ENCODE measurements at regions not wholly inside any gene's neighbourhood (a gene's known extent, or its start where the extent isn't known, plus 50 kb on each side); places are given as distances from the start of the nearest gene placed in this dataset.

GRCh38 chr10:3931901-3932300 lies 146.9 kb upstream of the KLF6 start:
- Histone ChIP-seq H3K9me3 (no peaks in the 10 kb centered on the region), H3K4me3 (no peak overlapping the region), H3K4me1 (peaks cover 22% of the 10 kb centered on the region), H3K27me3 (no peaks in the 10 kb centered on the region), H3K36me3 (no peaks in the 10 kb centered on the region), H3K27ac (no peak overlapping the region)
- no peak for TF ChIP-seq EP300 (IDR thresholded peaks at IDR 0.05)
- no peak for DNase-seq (ENCODE audit: low spot score in 2 of 2)
- WGBS: 96% methylated on average over 7 of the region's 7 CpGs

- Histone ChIP-seq H3K27ac (no peak overlapping the region), H3K36me3 (no peaks in the 10 kb centered on the region), H3K4me1 (peaks cover 18% of the 10 kb centered on the region), H3K4me3 (no peak overlapping the region), H3K27me3 (no peaks in the 10 kb centered on the region), H3K9me3 (no peaks in the 10 kb centered on the region)
- no peak for DNase-seq (ENCODE audit: low spot score in 2 of 2)
- TF ChIP-seq POLR2AphosphoS5 (IDR thresholded peaks at IDR 0.05) (no peak), EP300 (IDR thresholded peaks at IDR 0.05) (no peak), CTCF (IDR thresholded peaks at IDR 0.05) (no peak)
- WGBS: 80% methylated on average over 6 of the region's 6 CpGs
Observed at GRCh38 chr10:3931224-3931623, 146.2 kb upstream of the KLF6 start.

- WGBS: 96% methylated on average over 2 of the region's 2 CpGs
- no peak for DNase-seq (ENCODE audit: low spot score in 2 of 2)
Observed at GRCh38 chr10:3928569-3928968, 143.6 kb upstream of the KLF6 start.

GRCh38 chr10:3928078-3928477 lies 143.1 kb upstream of the KLF6 start:
- 68% methylated on average over 3 of the region's 3 CpGs for WGBS
- no peak for DNase-seq (ENCODE audit: low spot score in 2 of 2)
- TF ChIP-seq POLR2AphosphoS5 (IDR thresholded peaks at IDR 0.05) (no peak), EP300 (IDR thresholded peaks at IDR 0.05) (no peak), POLR2A (IDR thresholded peaks at IDR 0.05) (no peak), CTCF (IDR thresholded peaks at IDR 0.05) (no peak)

More at GRCh38 chr10:3928569-3928968, 143.6 kb upstream of the KLF6 start:
- Histone ChIP-seq H3K4me1 (no peaks in the 10 kb centered on the region), H3K9me3 (no peaks in the 10 kb centered on the region), H3K27me3 (no peaks in the 10 kb centered on the region), H3K4me3 (no peak overlapping the region), H3K27ac (no peak overlapping the region), H3K36me3 (no peaks in the 10 kb centered on the region)
- no peak for TF ChIP-seq POLR2A (IDR thresholded peaks at IDR 0.05)

GRCh38 chr10:3926675-3927525 lies 141.9 kb upstream of the KLF6 start:
- Histone ChIP-seq H3K27me3 (no peaks in the 10 kb centered on the region), H3K4me3 (no peak overlapping the region), H3K27ac (no peak overlapping the region), H3K36me3 (no peaks in the 10 kb centered on the region), H3K4me1 (no peaks in the 10 kb centered on the region), H3K9me3 (no peaks in the 10 kb centered on the region)
- DNase-seq (ENCODE audit: low spot score in 2 of 2): no peak
- no peak for TF ChIP-seq EP300 (IDR thresholded peaks at IDR 0.05)
- WGBS: 68% methylated on average over 18 of the region's 18 CpGs

More at GRCh38 chr10:3928078-3928477, 143.1 kb upstream of the KLF6 start:
- Histone ChIP-seq H3K27me3 (no peaks in the 10 kb centered on the region), H3K9me3 (no peaks in the 10 kb centered on the region), H3K4me1 (no peaks in the 10 kb centered on the region), H3K27ac (no peak overlapping the region), H3K36me3 (no peaks in the 10 kb centered on the region), H3K4me3 (no peak overlapping the region)

- Histone ChIP-seq H3K4me1 (no peaks in the 10 kb centered on the region), H3K36me3 (no peaks in the 10 kb centered on the region), H3K27me3 (no peaks in the 10 kb centered on the region), H3K27ac (no peak overlapping the region), H3K9me3 (no peaks in the 10 kb centered on the region), H3K4me3 (no peak overlapping the region)
- WGBS: 85% methylated on average over 4 of the region's 4 CpGs
- DNase-seq (ENCODE audit: low spot score in 2 of 2): no peak
- TF ChIP-seq POLR2A (IDR thresholded peaks at IDR 0.05): no peak
- TF ChIP-seq CTCF (IDR thresholded peaks at IDR 0.05): no peak
- no peak for TF ChIP-seq POLR2AphosphoS5 (IDR thresholded peaks at IDR 0.05)
- no peak for TF ChIP-seq EP300 (IDR thresholded peaks at IDR 0.05)
Observed at GRCh38 chr10:3926258-3926657, 141.2 kb upstream of the KLF6 start.

- Histone ChIP-seq H3K9me3 (no peaks in the 10 kb centered on the region), H3K4me3 (no peak overlapping the region), H3K36me3 (no peaks in the 10 kb centered on the region), H3K4me1 (no peaks in the 10 kb centered on the region), H3K27ac (no peak overlapping the region), H3K27me3 (no peaks in the 10 kb centered on the region)
- TF ChIP-seq EP300 (IDR thresholded peaks at IDR 0.05) (no peak), POLR2AphosphoS5 (IDR thresholded peaks at IDR 0.05) (no peak), POLR2A (IDR thresholded peaks at IDR 0.05) (no peak), CTCF (IDR thresholded peaks at IDR 0.05) (no peak)
- DNase-seq (ENCODE audit: low spot score in 2 of 2): no peak
- 93% methylated on average over 4 of the region's 4 CpGs for WGBS
Observed at GRCh38 chr10:3925184-3925583, 140.2 kb upstream of the KLF6 start.
